Glutamatergic neuron (in vitro differentiated cells): ENCODE measurements at regions not wholly inside any gene's neighbourhood (a gene's known extent, or its start where the extent isn't known, plus 50 kb on each side); places are given as distances from the start of the nearest gene placed in this dataset.

Source experiments
- DNase-seq: peaks from one replicate; pipeline ENCODE4 v3.0.0; 2022
- H3K27ac Mint-ChIP-seq: one replicate; pipeline ENCODE4 v1.8.0; 2020; ENCODE audit warnings: mild to moderate bottlenecking, mixed read lengths, inconsistent platforms; ENCODE audit not compliant: unreplicated experiment
- H3K27me3 Mint-ChIP-seq: one replicate; pipeline ENCODE4 v1.8.0; 2020; ENCODE audit warnings: mild to moderate bottlenecking, moderate library complexity, mixed read lengths, inconsistent platforms; ENCODE audit not compliant: unreplicated experiment
- H3K36me3 Mint-ChIP-seq: one replicate; pipeline ENCODE4 v1.8.0; 2020; ENCODE audit warnings: mild to moderate bottlenecking, mixed read lengths, inconsistent platforms; ENCODE audit not compliant: unreplicated experiment
- H3K4me1 Mint-ChIP-seq: one replicate; pipeline ENCODE4 v1.8.0; 2020; ENCODE audit warnings: mild to moderate bottlenecking, low read depth, mixed read lengths, inconsistent platforms; ENCODE audit not compliant: unreplicated experiment
- H3K4me3 Mint-ChIP-seq: one replicate; pipeline ENCODE4 v1.8.0; 2020; ENCODE audit warnings: mild to moderate bottlenecking, mixed read lengths, inconsistent platforms; ENCODE audit not compliant: unreplicated experiment
- H3K9me3 Mint-ChIP-seq: one replicate; pipeline ENCODE4 v1.8.0; 2020; ENCODE audit warnings: mild to moderate bottlenecking, moderate library complexity, mixed read lengths, inconsistent platforms; ENCODE audit not compliant: unreplicated experiment
- CTCF ChIP-seq: fragments of 200-600 bp; sonication (generic); IDR thresholded peaks from one replicate; pipeline ENCODE4 v1.5.0; 2021; ENCODE audit not compliant: partially characterized antibody, unreplicated experiment

DNA sequence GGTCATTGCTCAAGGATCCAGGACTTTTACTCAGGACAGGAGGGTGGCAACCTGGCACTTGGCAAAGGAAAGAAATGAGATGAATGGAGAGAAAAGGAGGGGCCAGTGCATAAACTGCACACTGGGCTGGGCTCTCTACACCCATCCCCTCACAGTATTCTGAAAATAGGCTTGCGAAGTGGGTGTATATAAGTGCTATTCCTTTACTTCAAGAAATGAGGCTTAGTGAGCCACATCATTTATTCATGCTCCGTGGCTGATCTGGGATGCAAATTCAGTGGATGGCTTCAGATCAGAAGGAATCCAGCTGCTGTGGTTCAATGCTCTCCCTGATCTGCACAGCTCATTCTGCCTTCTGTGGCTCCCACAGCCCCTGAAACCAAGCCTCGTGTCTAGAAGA is 297.7 kb downstream of the UQCRFS1 start:
- H3K4me3 Mint-ChIP-seq: no peak overlapping the region
- H3K4me1 Mint-ChIP-seq: peaks cover 3% of the 10 kb centered on the region
- no peak for TF ChIP-seq CTCF
- H3K27ac Mint-ChIP-seq: no peak overlapping the region
- peaks cover 4% of the 10 kb centered on the region for H3K27me3 Mint-ChIP-seq
- no peak for DNase-seq
- H3K9me3 Mint-ChIP-seq: peaks cover 5% of the 10 kb centered on the region
- H3K36me3 Mint-ChIP-seq: no peaks in the 10 kb centered on the region

- no peak overlapping the region for H3K4me3 Mint-ChIP-seq
Measured at GRCh38 chr19:28914173-28914572, 298.8 kb downstream of the UQCRFS1 start.

GRCh38 chr19:28913626-28914025 is 299.3 kb downstream of the UQCRFS1 start:
- Mint-ChIP-seq H3K4me1 (peaks cover 3% of the 10 kb centered on the region), H3K27ac (no peak overlapping the region), H3K4me3 (no peak overlapping the region), H3K36me3 (no peaks in the 10 kb centered on the region), H3K27me3 (peaks cover 4% of the 10 kb centered on the region), H3K9me3 (peaks cover 5% of the 10 kb centered on the region)
- no peak for TF ChIP-seq CTCF
- DNase-seq: no peak

More at GRCh38 chr19:28914173-28914572, 298.8 kb downstream of the UQCRFS1 start:
- Mint-ChIP-seq H3K4me1 (peaks cover 3% of the 10 kb centered on the region), H3K27ac (no peak overlapping the region), H3K9me3 (peaks cover 5% of the 10 kb centered on the region), H3K27me3 (peaks cover 4% of the 10 kb centered on the region), H3K36me3 (no peaks in the 10 kb centered on the region)
- DNase-seq: no peak
- no peak for TF ChIP-seq CTCF

- Mint-ChIP-seq H3K27me3 (peaks cover 4% of the 10 kb centered on the region), H3K4me1 (peaks cover 11% of the 10 kb centered on the region), H3K4me3 (no peak overlapping the region), H3K9me3 (peaks cover 5% of the 10 kb centered on the region), H3K36me3 (no peaks in the 10 kb centered on the region), H3K27ac (no peak overlapping the region)
- no peak for DNase-seq
- TF ChIP-seq CTCF: no peak
Measured at GRCh38 chr19:28908941-28909340, 304.0 kb downstream of the UQCRFS1 start.

GRCh38 chr19:28907534-28907933 is 305.4 kb downstream of the UQCRFS1 start:
- Mint-ChIP-seq H3K4me1 (peaks cover 19% of the 10 kb centered on the region), H3K9me3 (peaks cover 4% of the 10 kb centered on the region), H3K36me3 (no peaks in the 10 kb centered on the region), H3K4me3 (no peak overlapping the region), H3K27me3 (peaks cover 4% of the 10 kb centered on the region), H3K27ac (no peak overlapping the region)
- TF ChIP-seq CTCF: no peak
- DNase-seq: no peak
